ENCODE measurements at regions not wholly inside any gene's neighbourhood (a gene's known extent, or its start where the extent isn't known, plus 50 kb on each side); places are given as distances from the start of the nearest gene placed in this dataset.

DNA sequence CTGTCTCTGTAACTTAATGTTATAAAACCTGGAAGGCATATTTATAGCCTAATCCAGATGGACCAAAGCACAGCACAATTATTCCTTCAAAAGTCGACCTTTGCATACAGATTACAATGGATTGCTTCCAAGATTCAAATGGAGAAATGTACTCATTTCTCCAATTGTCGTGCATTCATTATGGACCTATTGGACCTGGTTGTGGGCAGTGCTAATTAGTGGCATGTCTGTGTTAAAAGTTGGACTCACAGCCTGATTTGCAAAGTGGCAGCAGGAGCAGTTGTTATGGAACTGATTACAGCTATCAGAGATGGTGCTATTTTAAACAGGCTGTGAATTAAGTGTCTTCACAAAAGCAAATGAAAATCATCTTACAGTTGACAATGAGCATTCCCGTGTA is 1529.3 kb upstream of the SLC10A2 start:
- H3K4me3 ChIP-seq (ENCODE audit: low read length), result no peak overlapping the region
- no peaks in the 10 kb centered on the region for H3K27me3 ChIP-seq (ENCODE audit: control insufficient read depth, insufficient read depth, low read length)
- peaks cover 12% of the 10 kb centered on the region for H3K4me1 ChIP-seq (ENCODE audit: control insufficient read depth, insufficient read depth, low read length)
- H3K9me3 ChIP-seq (replicated peaks; ENCODE audit: low read length), result no peaks in the 10 kb centered on the region
- no peaks in the 10 kb centered on the region for H3K36me3 ChIP-seq (ENCODE audit: insufficient read depth, low read length)
- H3K4me2 ChIP-seq (ENCODE audit: low read length), result no peak overlapping the region
- H3K9ac ChIP-seq (ENCODE audit: low read depth, low read length), result no peak overlapping the region

DNA sequence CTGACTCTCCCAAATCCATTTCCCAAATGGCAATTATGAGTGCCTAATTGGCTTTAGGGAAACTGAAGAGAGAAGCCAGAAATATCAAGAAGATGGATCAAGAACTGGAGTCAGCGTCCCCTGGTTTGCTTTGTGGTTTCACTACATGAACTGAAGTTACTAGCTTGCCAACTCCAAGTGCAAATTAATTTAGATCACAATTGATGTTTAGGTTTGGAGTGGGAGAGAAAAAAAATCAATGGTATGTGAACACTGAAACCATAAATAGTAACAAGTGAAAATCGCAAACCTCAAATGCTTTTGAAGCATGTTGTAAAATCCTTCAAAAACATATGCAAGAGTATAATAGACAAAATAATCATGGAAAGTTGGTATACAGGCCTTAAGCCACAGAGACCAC is 1528.6 kb upstream of the SLC10A2 start:
- Histone ChIP-seq H3K9ac (ENCODE audit: low read depth, low read length) (no peak overlapping the region), H3K27me3 (ENCODE audit: control insufficient read depth, insufficient read depth, low read length) (no peaks in the 10 kb centered on the region)

DNA sequence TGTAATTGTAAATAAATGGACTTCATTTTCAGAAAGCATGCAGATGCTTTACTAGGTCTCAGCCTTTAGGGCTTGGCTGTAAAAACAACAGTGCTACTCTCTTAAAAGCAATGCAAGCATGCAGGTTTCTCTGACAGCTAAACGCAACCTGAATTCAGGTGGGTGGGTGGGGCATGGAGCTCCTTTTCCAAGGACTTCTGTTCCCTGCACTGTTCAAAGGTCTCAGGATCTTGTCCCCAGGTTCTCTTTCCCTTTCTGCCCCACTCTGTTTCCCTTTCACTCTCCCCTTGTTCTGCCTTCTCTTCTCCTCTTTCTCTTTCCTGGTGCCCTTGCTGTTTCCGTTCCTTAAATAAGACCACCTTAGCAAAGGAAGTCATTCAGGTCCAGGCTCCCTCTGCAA is 1527.5 kb upstream of the SLC10A2 start:
- Histone ChIP-seq H3K4me3 (ENCODE audit: low read length) (no peak overlapping the region), H3K36me3 (ENCODE audit: insufficient read depth, low read length) (no peaks in the 10 kb centered on the region), H3K9ac (ENCODE audit: low read depth, low read length) (no peak overlapping the region), H3K4me2 (ENCODE audit: low read length) (no peak overlapping the region), H3K4me1 (ENCODE audit: control insufficient read depth, insufficient read depth, low read length) (peaks cover 12% of the 10 kb centered on the region), H3K27me3 (ENCODE audit: control insufficient read depth, insufficient read depth, low read length) (no peaks in the 10 kb centered on the region), H3K9me3 (replicated peaks; ENCODE audit: low read length) (no peaks in the 10 kb centered on the region)

More for the DNA sequence above, 1528.6 kb upstream of the SLC10A2 start:
- Histone ChIP-seq H3K4me3 (ENCODE audit: low read length) (no peak overlapping the region), H3K9me3 (replicated peaks; ENCODE audit: low read length) (no peaks in the 10 kb centered on the region), H3K36me3 (ENCODE audit: insufficient read depth, low read length) (no peaks in the 10 kb centered on the region), H3K4me1 (ENCODE audit: control insufficient read depth, insufficient read depth, low read length) (peaks cover 12% of the 10 kb centered on the region), H3K4me2 (ENCODE audit: low read length) (no peak overlapping the region)

DNA sequence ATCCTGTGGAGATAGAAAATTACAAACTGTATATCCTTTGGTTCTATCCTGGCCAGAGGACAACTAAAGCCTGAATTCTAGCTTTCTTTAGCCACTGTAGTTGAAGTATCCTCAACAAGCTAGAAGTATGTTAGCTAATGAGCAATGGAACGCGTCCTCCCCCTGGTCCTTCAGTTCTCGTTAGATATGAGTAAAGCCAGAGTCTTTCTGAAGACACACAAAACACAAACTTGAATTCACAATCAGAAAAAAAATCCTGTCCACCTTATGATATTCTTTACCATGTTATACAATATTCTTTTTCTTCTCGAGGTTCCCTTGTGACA is 1527.0 kb upstream of the SLC10A2 start:
- H3K9me3 ChIP-seq (replicated peaks; ENCODE audit: low read length), result no peaks in the 10 kb centered on the region
- no peak overlapping the region for H3K4me2 ChIP-seq (ENCODE audit: low read length)
- peaks cover 12% of the 10 kb centered on the region for H3K4me1 ChIP-seq (ENCODE audit: control insufficient read depth, insufficient read depth, low read length)
- H3K36me3 ChIP-seq (ENCODE audit: insufficient read depth, low read length), result no peaks in the 10 kb centered on the region
- no peak overlapping the region for H3K9ac ChIP-seq (ENCODE audit: low read depth, low read length)
- no peak overlapping the region for H3K4me3 ChIP-seq (ENCODE audit: low read length)
- no peaks in the 10 kb centered on the region for H3K27me3 ChIP-seq (ENCODE audit: control insufficient read depth, insufficient read depth, low read length)

DNA sequence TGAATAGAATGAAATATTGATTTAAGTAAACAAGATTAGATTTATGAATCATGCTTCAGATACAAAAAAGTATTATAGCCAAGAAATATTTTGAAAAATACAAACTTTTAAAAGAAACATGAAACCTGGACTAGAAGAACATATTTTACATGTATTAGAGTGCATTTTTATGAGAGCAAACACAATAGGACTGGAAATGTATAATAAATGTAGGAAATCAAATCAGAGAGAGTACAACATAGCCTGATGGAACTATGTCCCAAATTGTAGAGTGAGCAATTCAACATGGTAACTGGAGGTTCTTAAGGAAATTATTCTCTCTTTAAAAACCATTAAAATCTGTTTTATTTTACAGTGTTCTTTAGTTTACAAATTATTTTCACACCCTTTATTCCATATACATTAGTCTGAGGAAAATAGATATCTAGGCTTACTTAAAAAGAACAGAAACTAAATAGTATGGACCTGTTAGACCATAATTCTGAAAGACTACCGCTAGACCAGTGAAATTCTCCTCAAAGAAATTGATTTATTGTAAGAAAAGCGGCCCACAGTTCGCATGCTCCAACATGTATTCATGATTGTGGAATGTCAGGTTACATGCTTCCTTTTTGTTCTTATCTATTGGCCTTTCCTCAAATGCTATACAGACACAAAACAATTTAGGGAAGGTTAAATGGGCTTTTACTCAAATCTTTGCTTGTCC is 1526.5 kb upstream of the SLC10A2 start:
- Histone ChIP-seq H3K9me3 (replicated peaks; ENCODE audit: low read length) (no peaks in the 10 kb centered on the region), H3K4me2 (ENCODE audit: low read length) (peak overlapping the region; percentile 15), H3K27me3 (ENCODE audit: control insufficient read depth, insufficient read depth, low read length) (no peaks in the 10 kb centered on the region), H3K4me3 (ENCODE audit: low read length) (no peak overlapping the region), H3K4me1 (ENCODE audit: control insufficient read depth, insufficient read depth, low read length) (peaks cover 12% of the 10 kb centered on the region), H3K9ac (ENCODE audit: low read depth, low read length) (no peak overlapping the region), H3K36me3 (ENCODE audit: insufficient read depth, low read length) (no peaks in the 10 kb centered on the region)

DNA sequence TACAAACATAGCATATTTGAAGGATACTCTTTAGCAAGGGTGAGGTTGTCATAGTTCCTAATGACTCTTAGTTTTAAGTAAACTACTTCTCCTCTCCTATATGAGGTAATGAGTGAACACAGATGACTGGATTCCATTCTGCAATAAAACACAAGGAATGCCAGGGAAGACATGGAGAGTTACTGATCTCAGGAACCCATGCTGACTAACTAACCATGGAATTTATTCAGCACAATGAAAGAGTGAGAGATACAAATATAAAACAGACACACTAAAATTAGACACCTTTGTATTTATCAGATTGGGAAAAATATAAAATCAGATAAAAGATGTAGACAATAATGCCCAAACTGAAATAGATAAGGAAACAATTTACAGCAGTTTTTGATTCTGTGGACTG is 1525.9 kb upstream of the SLC10A2 start:
- H3K9me3 ChIP-seq (replicated peaks; ENCODE audit: low read length), result no peaks in the 10 kb centered on the region
- peak overlapping the region; percentile 15 for H3K4me2 ChIP-seq (ENCODE audit: low read length)
- no peak overlapping the region for H3K4me3 ChIP-seq (ENCODE audit: low read length)
- H3K36me3 ChIP-seq (ENCODE audit: insufficient read depth, low read length), result no peaks in the 10 kb centered on the region
- H3K9ac ChIP-seq (ENCODE audit: low read depth, low read length), result no peak overlapping the region
- H3K4me1 ChIP-seq (ENCODE audit: control insufficient read depth, insufficient read depth, low read length), result peaks cover 12% of the 10 kb centered on the region
- no peaks in the 10 kb centered on the region for H3K27me3 ChIP-seq (ENCODE audit: control insufficient read depth, insufficient read depth, low read length)

DNA sequence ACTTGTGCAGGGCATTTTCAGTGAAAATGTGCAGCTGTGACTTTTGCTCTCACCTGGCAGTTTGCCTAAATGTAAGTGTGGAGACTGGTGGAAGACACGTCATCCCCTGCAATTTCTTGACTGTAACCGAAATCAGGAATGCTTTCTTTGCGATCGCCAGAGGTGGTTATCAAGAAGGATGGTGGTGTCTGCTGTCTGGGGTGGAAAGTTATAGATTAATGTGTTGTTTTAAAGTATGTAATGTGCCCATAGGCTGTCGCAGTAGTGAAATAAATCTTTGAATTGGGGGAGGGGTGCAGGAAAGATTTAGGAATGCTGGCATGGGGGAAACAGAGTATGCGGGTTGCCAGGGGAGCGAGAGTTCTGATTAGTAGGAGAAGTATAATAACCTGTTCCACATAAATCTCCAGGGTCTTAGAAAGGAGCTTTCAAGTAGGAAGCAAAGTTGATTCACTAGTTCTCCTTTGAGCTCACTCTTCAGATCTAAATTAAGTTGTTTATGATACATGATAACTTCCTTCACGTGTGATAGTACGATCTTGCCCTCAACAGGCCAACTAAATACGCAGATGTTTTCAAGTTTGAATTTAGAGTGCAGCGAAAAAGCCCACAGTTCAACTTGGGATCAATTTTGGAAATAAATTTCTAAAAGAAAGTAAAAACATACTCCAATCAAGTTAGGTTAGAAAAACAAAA is 1520.0 kb upstream of the SLC10A2 start:
- Histone ChIP-seq H3K36me3 (ENCODE audit: insufficient read depth, low read length) (no peaks in the 10 kb centered on the region), H3K4me2 (ENCODE audit: low read length) (peak overlapping the region; percentile 87)

DNA sequence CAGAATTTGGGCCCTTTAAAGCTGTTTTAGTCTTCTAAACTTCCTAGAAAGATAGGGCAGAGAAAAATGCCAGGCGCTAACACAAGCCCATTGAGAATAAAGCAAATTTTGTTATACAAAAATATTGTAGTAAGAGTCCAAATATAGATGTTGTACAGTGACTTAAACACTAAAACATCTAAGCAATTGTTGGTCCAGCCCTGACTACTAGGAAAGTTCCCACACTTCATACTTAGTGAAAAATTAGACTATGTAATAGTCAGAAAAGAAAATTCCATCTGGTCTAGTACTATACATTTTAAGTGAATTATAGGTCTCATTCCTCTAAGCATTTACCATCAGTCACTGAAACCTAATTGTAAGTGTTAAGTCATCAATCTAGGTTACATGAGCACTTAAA is 1518.3 kb upstream of the SLC10A2 start:
- Histone ChIP-seq H3K27me3 (ENCODE audit: control insufficient read depth, insufficient read depth, low read length) (no peaks in the 10 kb centered on the region), H3K9me3 (replicated peaks; ENCODE audit: low read length) (no peaks in the 10 kb centered on the region), H3K4me3 (ENCODE audit: low read length) (no peak overlapping the region), H3K36me3 (ENCODE audit: insufficient read depth, low read length) (no peaks in the 10 kb centered on the region), H3K4me2 (ENCODE audit: low read length) (no peak overlapping the region), H3K9ac (ENCODE audit: low read depth, low read length) (no peak overlapping the region), H3K4me1 (ENCODE audit: control insufficient read depth, insufficient read depth, low read length) (peaks cover 6% of the 10 kb centered on the region)

More for the DNA sequence above, 1520.0 kb upstream of the SLC10A2 start:
- H3K4me1 ChIP-seq (ENCODE audit: control insufficient read depth, insufficient read depth, low read length), result peaks cover 6% of the 10 kb centered on the region
- no peaks in the 10 kb centered on the region for H3K27me3 ChIP-seq (ENCODE audit: control insufficient read depth, insufficient read depth, low read length)
- no peaks in the 10 kb centered on the region for H3K9me3 ChIP-seq (replicated peaks; ENCODE audit: low read length)
- peak overlapping the region; percentile 42 for H3K9ac ChIP-seq (ENCODE audit: low read depth, low read length)
- H3K4me3 ChIP-seq (ENCODE audit: low read length), result peak overlapping the region; percentile 65

DNA sequence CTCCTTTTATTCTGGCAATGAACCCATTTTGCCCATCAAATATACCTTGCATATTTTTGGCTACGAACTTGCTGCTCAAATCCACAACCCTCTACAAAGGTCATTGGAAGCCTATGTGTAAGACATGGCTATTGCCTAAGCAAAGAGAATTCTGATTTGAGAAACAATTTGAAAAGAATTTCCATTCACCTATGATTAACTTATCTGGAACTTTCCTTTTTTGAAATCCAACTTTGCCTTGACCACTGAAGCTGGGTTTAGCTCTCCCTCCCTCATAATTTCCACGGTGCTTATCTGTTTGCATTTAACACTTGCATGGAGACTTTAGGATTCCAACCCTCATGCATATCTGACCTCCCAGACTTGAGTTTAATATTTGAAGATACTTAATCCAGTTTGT is 1514.7 kb upstream of the SLC10A2 start:
- H3K4me1 ChIP-seq (ENCODE audit: control insufficient read depth, insufficient read depth, low read length), result no peaks in the 10 kb centered on the region
- no peaks in the 10 kb centered on the region for H3K27me3 ChIP-seq (ENCODE audit: control insufficient read depth, insufficient read depth, low read length)
- H3K9ac ChIP-seq (ENCODE audit: low read depth, low read length), result no peak overlapping the region
- H3K36me3 ChIP-seq (ENCODE audit: insufficient read depth, low read length), result no peaks in the 10 kb centered on the region
- H3K4me2 ChIP-seq (ENCODE audit: low read length), result no peak overlapping the region
- no peaks in the 10 kb centered on the region for H3K9me3 ChIP-seq (replicated peaks; ENCODE audit: low read length)
- H3K4me3 ChIP-seq (ENCODE audit: low read length), result no peak overlapping the region

DNA sequence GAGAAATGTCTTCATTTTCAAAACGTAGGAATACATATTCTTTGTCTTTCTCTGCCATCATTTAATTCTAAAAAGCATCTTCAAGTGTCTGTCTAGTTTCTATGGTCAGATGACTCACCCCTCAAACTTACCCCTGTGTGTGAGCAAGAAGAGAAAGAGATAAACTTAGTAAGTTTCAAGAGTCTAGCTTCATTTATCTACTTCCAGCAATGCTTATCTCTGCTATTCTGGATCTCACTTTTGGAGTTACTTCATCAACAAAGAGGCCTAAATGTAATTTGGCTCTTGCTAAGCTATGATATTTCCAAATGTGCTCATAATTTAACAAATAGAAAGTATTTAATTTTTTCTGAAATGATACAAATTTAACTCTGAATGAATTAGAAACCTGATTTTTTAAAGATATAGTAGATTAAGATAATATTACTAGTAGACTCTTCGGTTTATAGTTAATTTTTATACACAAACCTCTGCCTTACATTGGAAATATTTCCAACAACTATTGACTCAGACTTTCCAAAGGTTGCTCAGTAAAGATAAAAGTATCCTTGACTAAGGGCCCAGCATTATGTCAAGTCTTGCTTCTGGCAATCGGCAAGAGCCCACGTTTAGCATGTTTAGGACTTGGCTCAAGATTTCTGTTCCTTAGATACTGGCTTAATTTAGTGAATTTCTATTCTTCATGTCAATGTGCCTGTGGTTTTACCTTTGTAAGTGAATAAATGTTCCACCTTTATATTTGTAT is 1511.0 kb upstream of the SLC10A2 start:
- H3K4me2 ChIP-seq (ENCODE audit: low read length), result no peak overlapping the region
- H3K27me3 ChIP-seq (ENCODE audit: control insufficient read depth, insufficient read depth, low read length), result no peaks in the 10 kb centered on the region
- H3K4me3 ChIP-seq (ENCODE audit: low read length), result no peak overlapping the region
- H3K4me1 ChIP-seq (ENCODE audit: control insufficient read depth, insufficient read depth, low read length), result no peaks in the 10 kb centered on the region
- no peaks in the 10 kb centered on the region for H3K36me3 ChIP-seq (ENCODE audit: insufficient read depth, low read length)
- no peak overlapping the region for H3K9ac ChIP-seq (ENCODE audit: low read depth, low read length)
- H3K9me3 ChIP-seq (replicated peaks; ENCODE audit: low read length), result no peaks in the 10 kb centered on the region

DNA sequence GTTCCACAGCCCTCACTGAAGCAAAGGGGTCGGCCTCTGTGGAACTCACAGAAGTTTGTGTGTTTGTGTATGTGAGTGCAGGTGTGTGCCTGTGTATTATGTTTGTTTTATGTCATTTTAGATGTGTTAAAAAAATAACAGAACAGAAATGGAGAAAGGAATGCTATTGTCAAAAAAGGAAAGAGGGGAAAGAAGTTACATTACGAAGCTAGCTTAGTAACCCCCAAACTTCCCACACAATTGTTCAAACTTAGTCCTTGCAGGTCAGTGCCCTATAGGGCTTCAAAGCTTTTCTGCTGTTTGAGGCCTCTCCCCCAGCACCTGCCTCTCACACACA is 1505.6 kb upstream of the SLC10A2 start:
- H3K4me2 ChIP-seq (ENCODE audit: low read length), result peak overlapping the region; percentile 73
- H3K27me3 ChIP-seq (ENCODE audit: control insufficient read depth, insufficient read depth, low read length), result no peaks in the 10 kb centered on the region
- H3K36me3 ChIP-seq (ENCODE audit: insufficient read depth, low read length), result no peaks in the 10 kb centered on the region
- H3K4me3 ChIP-seq (ENCODE audit: low read length), result no peak overlapping the region
- peaks cover 11% of the 10 kb centered on the region for H3K4me1 ChIP-seq (ENCODE audit: control insufficient read depth, insufficient read depth, low read length)
- no peak overlapping the region for H3K9ac ChIP-seq (ENCODE audit: low read depth, low read length)
- H3K9me3 ChIP-seq (replicated peaks; ENCODE audit: low read length), result no peaks in the 10 kb centered on the region

Data from skeletal muscle satellite cell (primary cell).